Activated CD8-positive, alpha-beta T cell treated with anti-CD3 and anti-CD28 coated beads for 36 hours (primary cell): ENCODE measurements at regions not wholly inside any gene's neighbourhood (a gene's known extent, or its start where the extent isn't known, plus 50 kb on each side); places are given as distances from the start of the nearest gene placed in this dataset.

Experiments used
- ATAC-seq: fragments of 200-7000 bp; cut with Tn5 transposase; one replicate; pipeline ENCODE4 v1.10.0; 2021; ENCODE audit warnings: mild to moderate bottlenecking, moderate library complexity
- CTCF ChIA-PET: fragments of 350-600 bp; sonication (Branson Sonifier 250); formaldehyde crosslinking; loops from one replicate; lab custom pipeline; 2021; ENCODE audit warnings: antibody characterized with exemption; lab: Charles Lee
- POLR2A ChIA-PET: fragments of 350-600 bp; sonication (Branson Sonifier 250); formaldehyde crosslinking; loops from one replicate; lab custom pipeline; 2021; ENCODE audit warnings: antibody characterized with exemption; lab: Charles Lee
- DNase-seq: peaks from one replicate; pipeline ENCODE4 v3.0.0-alpha.2; 2020
- H3K27ac Mint-ChIP-seq: one replicate; pipeline ENCODE4 v1.8.0; 2021; ENCODE audit warnings: mild to moderate bottlenecking, mixed read lengths
- H3K27me3 Mint-ChIP-seq: one replicate; pipeline ENCODE4 v1.8.0; 2021; ENCODE audit warnings: mixed read lengths
- H3K36me3 Mint-ChIP-seq: one replicate; pipeline ENCODE4 v1.8.0; 2021; ENCODE audit warnings: low read depth, mixed read lengths
- H3K4me1 Mint-ChIP-seq: one replicate; pipeline ENCODE4 v1.8.0; 2021; ENCODE audit warnings: low read depth, mixed read lengths
- H3K4me3 Mint-ChIP-seq: one replicate; pipeline ENCODE4 v1.8.0; 2021; ENCODE audit warnings: mild to moderate bottlenecking, moderate library complexity, mixed read lengths
- H3K9me3 Mint-ChIP-seq: one replicate; pipeline ENCODE4 v1.8.0; 2021; ENCODE audit warnings: mixed read lengths
- intact Hi-C: fragments of 100-400 bp; cut with micrococcal nuclease; formaldehyde crosslinking; loops from one replicate; pipeline ENCODE4 v1.10.0; 2022
- TF ChIP-seq, protein P1 (sequence below): fragments of 200-600 bp; IDR thresholded peaks from one replicate; pipeline ENCODE4 v1.8.0; 2022; ENCODE audit warnings: antibody characterized with exemption, mild to moderate bottlenecking

DNA sequence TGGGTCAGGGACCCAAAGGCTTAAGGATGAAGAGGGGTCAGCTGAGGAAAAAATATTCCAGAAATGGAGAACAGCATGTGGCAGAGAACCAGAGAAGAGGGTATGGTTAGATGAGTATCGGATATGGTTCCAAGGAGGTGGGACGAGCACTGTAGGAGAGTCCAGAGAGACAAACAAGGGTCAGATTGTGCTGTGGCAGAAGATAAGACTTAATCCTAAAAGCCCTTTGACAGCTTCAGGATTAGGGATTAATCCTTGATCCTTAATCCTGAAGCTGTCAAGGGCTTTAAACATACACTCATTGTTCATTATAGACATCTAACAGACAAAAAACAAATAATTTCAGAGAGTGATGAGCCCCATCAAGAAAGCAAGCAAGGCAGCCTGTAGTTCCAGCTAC lies 124.0 kb downstream of the SPTSSA start:
- ATAC-seq (no peak), DNase-seq (no peak)
- H3K9me3 Mint-ChIP-seq, result no peaks in the 10 kb centered on the region
- no peaks in the 10 kb centered on the region for H3K36me3 Mint-ChIP-seq
- intact Hi-C loops, result loop anchor here (10.0 kb wide), 1 partner anchor 157 kb away; no protein-coding TSS in a partner anchor
- TF ChIP-seq, protein P1, sequence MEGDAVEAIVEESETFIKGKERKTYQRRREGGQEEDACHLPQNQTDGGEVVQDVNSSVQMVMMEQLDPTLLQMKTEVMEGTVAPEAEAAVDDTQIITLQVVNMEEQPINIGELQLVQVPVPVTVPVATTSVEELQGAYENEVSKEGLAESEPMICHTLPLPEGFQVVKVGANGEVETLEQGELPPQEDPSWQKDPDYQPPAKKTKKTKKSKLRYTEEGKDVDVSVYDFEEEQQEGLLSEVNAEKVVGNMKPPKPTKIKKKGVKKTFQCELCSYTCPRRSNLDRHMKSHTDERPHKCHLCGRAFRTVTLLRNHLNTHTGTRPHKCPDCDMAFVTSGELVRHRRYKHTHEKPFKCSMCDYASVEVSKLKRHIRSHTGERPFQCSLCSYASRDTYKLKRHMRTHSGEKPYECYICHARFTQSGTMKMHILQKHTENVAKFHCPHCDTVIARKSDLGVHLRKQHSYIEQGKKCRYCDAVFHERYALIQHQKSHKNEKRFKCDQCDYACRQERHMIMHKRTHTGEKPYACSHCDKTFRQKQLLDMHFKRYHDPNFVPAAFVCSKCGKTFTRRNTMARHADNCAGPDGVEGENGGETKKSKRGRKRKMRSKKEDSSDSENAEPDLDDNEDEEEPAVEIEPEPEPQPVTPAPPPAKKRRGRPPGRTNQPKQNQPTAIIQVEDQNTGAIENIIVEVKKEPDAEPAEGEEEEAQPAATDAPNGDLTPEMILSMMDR, result no peak
- H3K4me3 Mint-ChIP-seq, result no peak overlapping the region
- no peaks in the 10 kb centered on the region for H3K4me1 Mint-ChIP-seq
- ChIA-PET POLR2A (no interaction called here), CTCF (interaction anchor here (1.8 kb wide), 2 partner anchors 13 to 15 kb away, joined by 7 to 9 read pairs; no protein-coding TSS in a partner anchor)
- no peak overlapping the region for H3K27ac Mint-ChIP-seq
- H3K27me3 Mint-ChIP-seq, result no peaks in the 10 kb centered on the region

DNA sequence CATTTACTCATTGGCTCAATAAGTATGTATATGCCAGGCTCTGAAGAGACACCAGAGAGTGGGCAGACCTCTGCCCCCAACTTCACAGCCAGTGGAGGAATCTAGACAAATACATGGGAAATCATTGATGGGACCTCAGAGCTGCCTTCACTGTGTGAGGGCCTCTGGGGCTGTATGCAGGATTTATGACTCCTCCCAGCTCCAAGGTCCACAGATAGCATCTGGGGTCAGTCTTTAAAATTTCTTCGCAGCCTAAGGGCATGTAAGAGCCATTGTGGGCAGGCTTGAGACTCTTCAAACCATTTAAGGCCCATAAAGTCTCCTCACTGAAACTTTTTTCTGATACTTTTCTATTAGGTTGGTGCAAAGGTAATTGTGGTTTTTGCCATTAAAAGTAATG lies 125.5 kb downstream of the SPTSSA start:
- Mint-ChIP-seq H3K27me3 (no peaks in the 10 kb centered on the region), H3K9me3 (no peaks in the 10 kb centered on the region), H3K36me3 (no peaks in the 10 kb centered on the region), H3K27ac (no peak overlapping the region), H3K4me3 (no peak overlapping the region), H3K4me1 (peaks cover 1% of the 10 kb centered on the region)
- no peak for ATAC-seq
- DNase-seq, result no peak
- intact Hi-C loops, result loop anchor here (10.0 kb wide), 1 partner anchor 158 kb away; no protein-coding TSS in a partner anchor
- TF ChIP-seq, protein P1, result no peak
- ChIA-PET POLR2A (no interaction called here), CTCF (interaction anchor here (0.8 to 1.8 kb wide), 4 partner anchors 8 to 13 kb away, joined by 4 to 9 read pairs (median 6); no protein-coding TSS in a partner anchor)

DNA sequence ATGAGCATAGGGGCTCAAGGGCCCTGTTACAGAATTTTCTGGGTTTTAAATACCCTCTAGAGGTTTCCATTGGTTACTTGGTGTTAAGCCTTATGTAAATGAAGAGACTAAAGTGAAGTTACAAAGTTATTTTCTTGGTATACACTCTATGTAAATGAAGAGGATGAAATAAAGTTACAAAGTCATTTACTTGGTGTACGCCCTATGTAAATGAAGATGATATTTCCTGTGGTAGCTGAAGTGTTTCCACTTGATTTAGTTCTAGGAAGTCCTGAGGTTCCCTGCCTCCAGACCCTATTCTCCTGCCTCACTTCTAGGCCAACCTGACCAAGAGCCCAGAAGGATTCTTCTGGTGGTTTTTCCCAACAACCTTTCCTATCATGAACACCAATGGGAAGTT lies 126.1 kb downstream of the SPTSSA start:
- no peak overlapping the region for H3K4me3 Mint-ChIP-seq
- no peaks in the 10 kb centered on the region for H3K9me3 Mint-ChIP-seq
- POLR2A ChIA-PET, result no interaction called here
- H3K4me1 Mint-ChIP-seq, result peaks cover 1% of the 10 kb centered on the region
- H3K36me3 Mint-ChIP-seq, result no peaks in the 10 kb centered on the region
- intact Hi-C loops, result loop anchor here (10.0 kb wide), 1 partner anchor 159 kb away; no protein-coding TSS in a partner anchor
- ATAC-seq (no peak), DNase-seq (no peak)
- CTCF ChIA-PET, result interaction anchor here (0.8 to 2.3 kb wide), 2 partner anchors 11 to 13 kb away, joined by 4 to 9 read pairs; no protein-coding TSS in a partner anchor
- TF ChIP-seq, protein P1, result no peak
- no peaks in the 10 kb centered on the region for H3K27me3 Mint-ChIP-seq
- H3K27ac Mint-ChIP-seq, result no peak overlapping the region

DNA sequence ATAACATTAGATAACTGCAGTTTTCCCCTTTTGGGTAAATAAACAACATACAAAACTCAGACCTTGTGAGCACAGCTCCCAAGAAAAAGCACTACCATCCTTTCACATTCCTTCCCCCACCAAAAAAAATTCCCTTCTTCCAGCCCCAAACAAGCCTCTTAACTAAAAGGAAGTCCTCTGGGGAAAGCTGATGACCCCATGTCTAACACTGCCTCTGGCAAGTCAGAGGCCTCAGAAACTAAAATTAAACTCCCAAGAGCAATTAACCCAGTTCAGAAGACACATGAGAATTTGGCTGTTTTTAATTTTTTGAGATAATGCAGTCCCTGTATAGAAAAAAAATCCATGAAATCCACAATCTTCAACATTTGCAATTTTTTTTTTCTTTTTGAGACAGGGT lies 127.7 kb downstream of the SPTSSA start:
- Mint-ChIP-seq H3K9me3 (no peaks in the 10 kb centered on the region), H3K27ac (no peak overlapping the region), H3K4me1 (peaks cover 1% of the 10 kb centered on the region), H3K27me3 (no peaks in the 10 kb centered on the region), H3K4me3 (no peak overlapping the region), H3K36me3 (no peaks in the 10 kb centered on the region)
- POLR2A ChIA-PET, result no interaction called here
- CTCF ChIA-PET, result interaction anchor here (1.4 to 2.3 kb wide), 2 partner anchors 9 to 12 kb away, joined by 5 to 9 read pairs; no protein-coding TSS in a partner anchor
- TF ChIP-seq, protein P1, result no peak
- no peak for ATAC-seq
- intact Hi-C loops, result loop anchor here (10.0 kb wide), 1 partner anchor 160 kb away; no protein-coding TSS in a partner anchor
- DNase-seq, result no peak
